ENCODE measurements at regions not wholly inside any gene's neighbourhood (a gene's known extent, or its start where the extent isn't known, plus 50 kb on each side); places are given as distances from the start of the nearest gene placed in this dataset.

- no peak for DNase-seq (ENCODE audit: low read depth in 2 of 2)
These were observed 214.0 kb upstream of the CIBAR2 start for GRCh38 chr16:85326113-85326793.

- no peak for DNase-seq (ENCODE audit: low read depth in 2 of 2)
These were observed 214.5 kb upstream of the CIBAR2 start for GRCh38 chr16:85326794-85327181.

- no peak for DNase-seq (ENCODE audit: low read depth in 2 of 2)
These were observed 215.7 kb upstream of the CIBAR2 start for GRCh38 chr16:85327731-85328675.

- no peak for DNase-seq (ENCODE audit: low read depth in 2 of 2)
These were observed 216.4 kb upstream of the CIBAR2 start for GRCh38 chr16:85328676-85329058.

- no peak for DNase-seq (ENCODE audit: low read depth in 2 of 2)
These were observed 217.0 kb upstream of the CIBAR2 start for GRCh38 chr16:85329059-85329812.

- DNase-seq (ENCODE audit: low read depth in 2 of 2), result no peak
These were observed 217.9 kb upstream of the CIBAR2 start for GRCh38 chr16:85330006-85330693.

GRCh38 chr16:85330694-85331188 lies 218.5 kb upstream of the CIBAR2 start:
- peak; percentile 70 to 75 for DNase-seq (ENCODE audit: low read depth in 2 of 2)

GRCh38 chr16:85331688-85332087 lies 219.4 kb upstream of the CIBAR2 start:
- no peak for DNase-seq (ENCODE audit: low read depth in 2 of 2)

GRCh38 chr16:85332175-85332574 lies 219.9 kb upstream of the CIBAR2 start:
- no peak for DNase-seq (ENCODE audit: low read depth in 2 of 2)

GRCh38 chr16:85333337-85333736 lies 221.1 kb upstream of the CIBAR2 start:
- DNase-seq (ENCODE audit: low read depth in 2 of 2), result no peak

GRCh38 chr16:85333744-85334640 lies 221.7 kb upstream of the CIBAR2 start:
- DNase-seq (ENCODE audit: low read depth in 2 of 2), result no peak

GRCh38 chr16:85334718-85335583 lies 222.7 kb upstream of the CIBAR2 start:
- DNase-seq (ENCODE audit: low read depth in 2 of 2), result no peak

GRCh38 chr16:85335584-85336491 lies 223.6 kb upstream of the CIBAR2 start:
- DNase-seq (ENCODE audit: low read depth in 2 of 2), result no peak

- DNase-seq (ENCODE audit: low read depth in 2 of 2), result no peak
These were observed 225.8 kb upstream of the CIBAR2 start for GRCh38 chr16:85337910-85338637.

GRCh38 chr16:85338638-85338982 lies 226.3 kb upstream of the CIBAR2 start:
- no peak for DNase-seq (ENCODE audit: low read depth in 2 of 2)

- no peak for DNase-seq (ENCODE audit: low read depth in 2 of 2)
These were observed 226.9 kb upstream of the CIBAR2 start for GRCh38 chr16:85338989-85339685.

GRCh38 chr16:85341972-85342695 lies 229.9 kb upstream of the CIBAR2 start:
- no peak for DNase-seq (ENCODE audit: low read depth in 2 of 2)

Measured in fibroblast of skin of left quadriceps (primary cell).